IMR-90 (cell line): ENCODE measurements at regions not wholly inside any gene's neighbourhood (a gene's known extent, or its start where the extent isn't known, plus 50 kb on each side); places are given as distances from the start of the nearest gene placed in this dataset.

Source experiments
- ATAC-seq: fragments of 200-7000 bp; cut with Tn5 transposase; 2 replicates; pipeline ENCODE4 v1.9.1; 2020; ENCODE audit warnings: low read depth, mild to moderate bottlenecking, moderate library complexity
- BruUV-seq: library from RNA; stranded (reverse); fragments of 400-500 nt; replicated peaks from 2 replicates; lab custom pipeline; 2021; lab: Mats Ljungman, UMichigan
- CTCF ChIA-PET: fragments of 300-600 bp; formaldehyde crosslinking; extraction: SDS; loops from one replicate; lab custom pipeline; 2021; ENCODE audit warnings: antibody characterized with exemption; lab: Yijun Ruan, JAX
- POLR2A ChIA-PET: fragments of 300-600 bp; sonication (Branson Sonifier 250); formaldehyde crosslinking; loops from one replicate; lab custom pipeline; 2022; ENCODE audit warnings: antibody characterized with exemption; ENCODE audit not compliant: unreplicated experiment; lab: Charles Lee
- DNase-seq: peaks from one replicate; pipeline ENCODE4 v3.0.0; 2013
- H2AFZ ChIP-seq: replicated peaks from 2 replicates; pipeline ENCODE3; 2013; ENCODE audit warnings: low read length, mild to moderate bottlenecking; ENCODE audit not compliant: poor library complexity
- H2AK5ac ChIP-seq: 2 replicates; pipeline ENCODE4 v1.6.1; 2013; ENCODE audit warnings: low read depth, low read length, inconsistent platforms
- H2AK9ac ChIP-seq: replicated peaks from 2 replicates; pipeline ENCODE3; 2013; ENCODE audit warnings: mild to moderate bottlenecking, low read depth, low read length, moderate library complexity; ENCODE audit not compliant: poor library complexity
- H2BK120ac ChIP-seq: 2 replicates; pipeline ENCODE4 v1.6.1; 2013; ENCODE audit warnings: low read depth, low read length, inconsistent platforms
- H2BK15ac ChIP-seq: 3 replicates; pipeline ENCODE4 v1.6.1; 2013; ENCODE audit warnings: low read depth, low read length, inconsistent platforms
- H2BK20ac ChIP-seq: 2 replicates; pipeline ENCODE4 v1.6.1; 2013; ENCODE audit warnings: low read depth, mild to moderate bottlenecking, inconsistent platforms, low read length, moderate library complexity
- H2BK5ac ChIP-seq: 2 replicates; pipeline ENCODE4 v1.6.1; 2013; ENCODE audit warnings: mild to moderate bottlenecking, low read depth, low read length, inconsistent platforms; ENCODE audit not compliant: poor library complexity, severe bottlenecking
- H3K14ac ChIP-seq: replicated peaks from 2 replicates; pipeline ENCODE4 v1.6.1; 2013; ENCODE audit warnings: low read depth, low read length, inconsistent platforms
- H3K18ac ChIP-seq: 2 replicates; pipeline ENCODE4 v1.6.1; 2013; ENCODE audit warnings: low read depth, low read length, control low read depth
- H3K23ac ChIP-seq: 2 replicates; pipeline ENCODE4 v1.6.1; 2013; ENCODE audit warnings: low read depth, low read length, inconsistent platforms
- H3K27ac ChIP-seq: 2 replicates; pipeline ENCODE4 v1.5.1; 2013; ENCODE audit warnings: mild to moderate bottlenecking, control low read depth, low read length; ENCODE audit not compliant: insufficient read depth
- H3K27me3 ChIP-seq: 2 replicates; pipeline ENCODE4 v1.6.1; 2013; ENCODE audit warnings: low read length; ENCODE audit not compliant: control insufficient read depth, insufficient read depth
- H3K36me3 ChIP-seq: 2 replicates; pipeline ENCODE4 v1.6.1; 2013; ENCODE audit warnings: low read length, mixed read lengths; ENCODE audit not compliant: control insufficient read depth, insufficient read depth
- H3K4ac ChIP-seq: 2 replicates; pipeline ENCODE4 v1.6.1; 2013; ENCODE audit warnings: low read depth, low read length, inconsistent platforms
- H3K4me1 ChIP-seq: 2 replicates; pipeline ENCODE4 v1.6.1; 2013; ENCODE audit warnings: low read length, mixed read lengths; ENCODE audit not compliant: control insufficient read depth, insufficient read depth
- H3K4me2 ChIP-seq: 2 replicates; pipeline ENCODE4 v1.6.1; 2013; ENCODE audit warnings: low read depth, mild to moderate bottlenecking, control low read depth, low read length, moderate library complexity
- H3K4me3 ChIP-seq: 2 replicates; pipeline ENCODE4 v1.5.1; 2013; ENCODE audit warnings: low read depth, mild to moderate bottlenecking, control low read depth, low read length, moderate library complexity; ENCODE audit not compliant: insufficient read depth
- H3K56ac ChIP-seq: 2 replicates; pipeline ENCODE4 v1.6.1; 2013; ENCODE audit warnings: low read length, inconsistent platforms; ENCODE audit not compliant: insufficient read depth; ENCODE audit errors: extremely low read depth
- H3K79me1 ChIP-seq, 2 experiments: 2 replicates each; pipeline ENCODE4 v1.6.1; 2013; ENCODE audit warnings: low read length in 2 of 2, inconsistent platforms in 1 of 2, low read depth in 1 of 2
- H3K9ac ChIP-seq: 2 replicates; pipeline ENCODE4 v1.6.1; 2013; ENCODE audit warnings: low read depth, low read length, control low read depth
- H3K9me1 ChIP-seq: 2 replicates; pipeline ENCODE4 v1.6.1; 2013; ENCODE audit warnings: low read length, inconsistent platforms; ENCODE audit not compliant: insufficient read depth
- H3K9me3 ChIP-seq: 2 replicates; pipeline ENCODE4 v1.6.1; 2013; ENCODE audit warnings: low read length; ENCODE audit not compliant: control insufficient read depth, insufficient read depth
- H4K20me1 ChIP-seq: 2 replicates; pipeline ENCODE4 v1.6.1; 2013; ENCODE audit warnings: low read length, inconsistent platforms; ENCODE audit not compliant: insufficient read depth
- H4K5ac ChIP-seq: 2 replicates; pipeline ENCODE4 v1.6.1; 2013; ENCODE audit warnings: mild to moderate bottlenecking, low read depth, low read length, control low read depth
- H4K8ac ChIP-seq, 2 experiments: 2 replicates each; pipeline ENCODE4 v1.6.1; 2013; ENCODE audit warnings: low read depth in 2 of 2, low read length in 2 of 2, control low read depth in 1 of 2, inconsistent platforms in 1 of 2
- H4K91ac ChIP-seq: 2 replicates; pipeline ENCODE4 v1.6.1; 2013; ENCODE audit warnings: low read depth, low read length, inconsistent platforms; ENCODE audit not compliant: insufficient read depth
- FOS ChIP-seq: fragments of 150-350 bp; IDR thresholded peaks from 2 replicates; pipeline ENCODE4 v1.6.1; 2016; ENCODE audit warnings: low read depth, low read length
- WGBS, 2 experiments: methylation state at CpG; one replicate each; pipeline versions ENCODE4 v1.1.5 to v1.1.7; 2013; ENCODE audit warnings: missing lambda C conversion rate in 2 of 2; ENCODE audit not compliant: insufficient read length in 1 of 2; ENCODE audit errors: extremely low coverage in 2 of 2; 5-methylcytosine and 5-hydroxymethylcytosine counted together
- dilution Hi-C: fragments of 300-500 bp; cut with HindIII; formaldehyde crosslinking; loops from one replicate; pipeline ENCODE4 v1.14.3; 2018; ENCODE audit warnings: low sequenced_read_pairs; ENCODE audit not compliant: unreplicated experiment
- in situ Hi-C: fragments of 300-500 bp; cut with MboI; formaldehyde crosslinking; loops from 3 replicates; pipeline ENCODE4 v1.14.3; 2019; ENCODE audit warnings: low sequenced_read_pairs, inconsistent platforms, mixed read lengths
- intact Hi-C: fragments of 100-400 bp; cut with micrococcal nuclease; formaldehyde crosslinking; loops from 2 replicates; pipeline ENCODE4 v1.10.0; 2022

- in situ Hi-C loops (no loop called here), intact Hi-C loops (no loop called here), dilution Hi-C loops (no loop called here)
- no TSS peak for BruUV-seq
- no peak overlapping the region for H3K4me3 ChIP-seq
- no peak overlapping the region for H3K9ac ChIP-seq
- ATAC-seq, result no peak
- no peak overlapping the region for H2AK9ac ChIP-seq
- H3K9me3 ChIP-seq, result peaks cover 11% of the 10 kb centered on the region
- H3K23ac ChIP-seq, result no peak overlapping the region
- H2BK15ac ChIP-seq, result no peak overlapping the region
- H3K14ac ChIP-seq, result no peak overlapping the region
- no peak overlapping the region for H2AFZ ChIP-seq
- no peaks in the 10 kb centered on the region for H3K27me3 ChIP-seq
- no peak overlapping the region for H3K27ac ChIP-seq
- H3K36me3 ChIP-seq, result no peaks in the 10 kb centered on the region
- H2BK120ac ChIP-seq, result no peak overlapping the region
- no peak overlapping the region for H2AK5ac ChIP-seq
- no peak overlapping the region for H3K56ac ChIP-seq
- H4K20me1 ChIP-seq, result no peaks in the 10 kb centered on the region
- H3K79me1 ChIP-seq, result no peaks in the 10 kb centered on the region
- CTCF ChIA-PET, result no interaction called here
- no peak for TF ChIP-seq FOS
- no peak overlapping the region for H2BK5ac ChIP-seq
- POLR2A ChIA-PET, result no interaction called here
- H3K18ac ChIP-seq, result no peak overlapping the region
- no peaks in the 10 kb centered on the region for H3K9me1 ChIP-seq
- no peak overlapping the region for H3K4me2 ChIP-seq
- H4K91ac ChIP-seq, result no peak overlapping the region
- H2BK20ac ChIP-seq, result no peak overlapping the region
- no peak overlapping the region for H4K8ac ChIP-seq
- H3K4me1 ChIP-seq, result no peaks in the 10 kb centered on the region
- H4K5ac ChIP-seq, result no peak overlapping the region
- no peak for DNase-seq
- WGBS, 2 experiments, result 0% methylated on average over 1 of the region's 1 CpG; no CpG with 5 or more reads in 1 of the 2 experiments
- no peak overlapping the region for H3K4ac ChIP-seq
Measured at GRCh38 chr6:86453232-86453631, 484.1 kb upstream of the HTR1E start.
